Small intestine (tissue), 7 donors: ENCODE measurements at regions not wholly inside any gene's neighbourhood (a gene's known extent, or its start where the extent isn't known, plus 50 kb on each side); places are given as distances from the start of the nearest gene placed in this dataset.

Source experiments
- DNase-seq, 2 donors: peaks; one replicate each; pipeline versions ENCODE4 v3.0.0 to v3.0.0-alpha.2; 2013
- FAIRE-seq: peaks from 2 replicates; lab custom pipeline; 2012; peaks lifted over from hg19 to GRCh38; lab: Jason Lieb, UNC
- H3K27ac ChIP-seq, 3 donors: one replicate each; pipeline ENCODE4 v1.5.1; 2013; ENCODE audit warnings: low read length in 2 of 3, mild to moderate bottlenecking in 2 of 3, control low read depth in 1 of 3, inconsistent platforms in 1 of 3, low read depth in 1 of 3, moderate library complexity in 1 of 3
- H3K27me3 ChIP-seq, 3 donors: one replicate each; pipeline ENCODE4 v1.6.1; 2013; ENCODE audit warnings: low read length in 3 of 3, inconsistent platforms in 1 of 3; ENCODE audit not compliant: control insufficient read depth in 3 of 3, insufficient read depth in 3 of 3
- H3K36me3 ChIP-seq, 3 donors: one replicate each; pipeline ENCODE4 v1.6.1; 2013; ENCODE audit warnings: low read length in 3 of 3, inconsistent platforms in 1 of 3, low read depth in 1 of 3, mild to moderate bottlenecking in 1 of 3, moderate library complexity in 1 of 3; ENCODE audit not compliant: control insufficient read depth in 3 of 3, insufficient read depth in 2 of 3
- H3K4me1 ChIP-seq, 3 donors: one replicate each; pipeline ENCODE4 v1.6.1; 2013; ENCODE audit warnings: low read length in 2 of 3, inconsistent platforms in 1 of 3, low read depth in 1 of 3, mild to moderate bottlenecking in 1 of 3, moderate library complexity in 1 of 3; ENCODE audit not compliant: control insufficient read depth in 3 of 3, insufficient read depth in 2 of 3
- H3K4me3 ChIP-seq, 3 donors: one replicate each; pipeline ENCODE4 v1.5.1; 2013; ENCODE audit warnings: low read length in 3 of 3, control low read depth in 1 of 3, inconsistent platforms in 1 of 3, low read depth in 1 of 3, mild to moderate bottlenecking in 1 of 3, moderate library complexity in 1 of 3
- H3K9me3 ChIP-seq, 2 donors: one replicate each; pipeline ENCODE4 v1.6.1; 2013; ENCODE audit warnings: low read depth in 1 of 2, low read length in 1 of 2; ENCODE audit not compliant: control insufficient read depth in 2 of 2, insufficient read depth in 1 of 2
- WGBS, 3 donors: extraction: QIAGEN DNeasy Blood & Tissue Kit; methylation state at CpG; one replicate each; pipeline ENCODE4 v1.1.7; 2013; 5-methylcytosine and 5-hydroxymethylcytosine counted together
- donor health status: healthy with polysubstance abuse.
- donor health status: control.
- donor health status: control.
- donor health status: Bipolar disorder and iron deficiency.
- donor health status: healthy.

GRCh38 chr4:171042989-171043524 is 770.1 kb upstream of the GALNTL6 start:
- 93 to 95% (median 94%) methylated on average over 34 to 46 of the region's 46 CpGs for WGBS, 3 donors
- no peaks in the 10 kb centered on the region for H3K36me3 ChIP-seq
- H3K4me3 ChIP-seq, result no peak overlapping the region

GRCh38 chr4:171035909-171036308 is 777.3 kb upstream of the GALNTL6 start:
- Histone ChIP-seq H3K9me3 (no peaks in the 10 kb centered on the region), H3K4me1 (no peaks in the 10 kb centered on the region), H3K27me3 (no peaks in the 10 kb centered on the region), H3K36me3 (no peaks in the 10 kb centered on the region), H3K4me3 (no peak overlapping the region), H3K27ac (no peak overlapping the region)
- FAIRE-seq (no peak), DNase-seq (no peak)
- 79 to 88% (median 88%) methylated on average over 3 of the region's 3 CpGs for WGBS, 3 donors

More at GRCh38 chr4:171042989-171043524, 770.1 kb upstream of the GALNTL6 start:
- peaks cover 0 to 7% of the 10 kb centered on the region in 2 donors for H3K9me3 ChIP-seq
- FAIRE-seq (no peak), DNase-seq (no peak)
- H3K4me1 ChIP-seq, result no peaks in the 10 kb centered on the region
- H3K27ac ChIP-seq, result no peak overlapping the region
- H3K27me3 ChIP-seq, result no peaks in the 10 kb centered on the region

GRCh38 chr4:171031338-171031737 is 781.9 kb upstream of the GALNTL6 start:
- Histone ChIP-seq H3K36me3 (no peaks in the 10 kb centered on the region), H3K4me1 (no peaks in the 10 kb centered on the region), H3K9me3 (no peaks in the 10 kb centered on the region), H3K27ac (no peak overlapping the region), H3K4me3 (no peak overlapping the region), H3K27me3 (no peaks in the 10 kb centered on the region)
- DNase-seq (peak in 1 of 2 donors; percentile 2), FAIRE-seq (no peak)
- WGBS, 3 donors, result 78 to 93% (median 83%) methylated on average over 1 of the region's 1 CpG

GRCh38 chr4:171025776-171026175 is 787.4 kb upstream of the GALNTL6 start:
- Histone ChIP-seq H3K27me3 (no peaks in the 10 kb centered on the region), H3K27ac (no peak overlapping the region), H3K9me3 (no peaks in the 10 kb centered on the region), H3K36me3 (no peaks in the 10 kb centered on the region), H3K4me3 (no peak overlapping the region), H3K4me1 (no peaks in the 10 kb centered on the region)
- 14 to 29% (median 17%) methylated on average over 2 of the region's 2 CpGs for WGBS, 3 donors
- DNase-seq (no peak), FAIRE-seq (no peak)

GRCh38 chr4:171025343-171025742 is 787.9 kb upstream of the GALNTL6 start:
- Histone ChIP-seq H3K27ac (no peak overlapping the region), H3K4me1 (no peaks in the 10 kb centered on the region), H3K36me3 (no peaks in the 10 kb centered on the region), H3K9me3 (no peaks in the 10 kb centered on the region), H3K4me3 (no peak overlapping the region), H3K27me3 (no peaks in the 10 kb centered on the region)
- WGBS, 3 donors, result 32 to 51% (median 39%) methylated on average over 2 of the region's 2 CpGs
- DNase-seq, result no peak
- no peak for FAIRE-seq

GRCh38 chr4:171024720-171025303 is 788.4 kb upstream of the GALNTL6 start:
- Histone ChIP-seq H3K27me3 (no peaks in the 10 kb centered on the region), H3K9me3 (no peaks in the 10 kb centered on the region), H3K4me3 (no peak overlapping the region), H3K27ac (no peak overlapping the region), H3K36me3 (no peaks in the 10 kb centered on the region), H3K4me1 (no peaks in the 10 kb centered on the region)
- DNase-seq (no peak), FAIRE-seq (no peak)
- WGBS, 3 donors, result 72 to 89% (median 79%) methylated on average over 4 of the region's 4 CpGs

DNA sequence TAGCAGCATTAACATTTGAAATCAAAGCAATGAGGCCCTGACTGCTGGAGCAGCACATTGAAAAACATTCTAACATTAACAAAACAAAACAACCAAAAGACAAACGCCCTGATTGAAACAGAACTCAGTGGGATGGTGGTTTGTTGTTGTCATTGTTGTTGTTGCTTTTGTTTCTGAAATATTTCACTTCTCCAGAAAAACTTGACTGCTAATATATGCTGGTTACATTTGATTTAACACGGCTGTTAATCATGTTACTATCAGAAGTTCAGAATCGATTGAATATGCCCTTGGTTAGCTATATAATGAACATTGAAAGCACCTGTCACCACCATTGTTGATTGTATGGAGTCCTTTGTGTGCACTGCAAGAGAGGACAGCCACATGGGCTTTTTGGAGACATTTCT is 790.4 kb upstream of the GALNTL6 start:
- Histone ChIP-seq H3K4me3 (no peak overlapping the region), H3K9me3 (no peaks in the 10 kb centered on the region), H3K36me3 (no peaks in the 10 kb centered on the region), H3K27ac (no peak overlapping the region), H3K27me3 (no peaks in the 10 kb centered on the region), H3K4me1 (no peaks in the 10 kb centered on the region)
- FAIRE-seq (no peak), DNase-seq (no peak)
- WGBS, 3 donors, result 43 to 63% (median 55%) methylated on average over 3 of the region's 3 CpGs

DNA sequence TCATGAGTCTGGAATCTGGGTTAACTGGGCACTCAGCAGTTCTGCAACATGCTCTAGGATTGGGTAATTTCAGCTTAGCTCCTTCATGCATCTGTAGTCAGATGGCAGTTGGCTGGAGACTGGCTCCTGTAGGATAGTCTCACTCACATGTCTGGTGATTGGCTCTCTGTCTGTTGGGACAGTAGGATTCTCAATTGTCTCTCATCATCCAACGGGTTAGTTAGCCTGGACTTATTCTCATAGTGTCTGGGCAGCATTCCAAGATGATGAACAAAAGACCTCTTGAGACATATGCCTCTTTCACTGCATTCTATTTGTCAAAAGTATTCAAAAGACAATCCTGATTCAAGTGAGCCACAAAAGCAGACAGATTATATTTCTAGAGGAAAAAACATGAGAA is 795.6 kb upstream of the GALNTL6 start:
- no peak overlapping the region for H3K27ac ChIP-seq
- H3K4me3 ChIP-seq, result no peak overlapping the region
- FAIRE-seq (no peak), DNase-seq (no peak)
- H3K36me3 ChIP-seq, result no peaks in the 10 kb centered on the region
- H3K27me3 ChIP-seq, result no peaks in the 10 kb centered on the region
- H3K9me3 ChIP-seq, result peaks cover 0 to 2% of the 10 kb centered on the region in 2 donors
- WGBS, 3 donors, result 0 to 20% (median 17%) methylated on average over 1 of the region's 1 CpG
- no peaks in the 10 kb centered on the region for H3K4me1 ChIP-seq

DNA sequence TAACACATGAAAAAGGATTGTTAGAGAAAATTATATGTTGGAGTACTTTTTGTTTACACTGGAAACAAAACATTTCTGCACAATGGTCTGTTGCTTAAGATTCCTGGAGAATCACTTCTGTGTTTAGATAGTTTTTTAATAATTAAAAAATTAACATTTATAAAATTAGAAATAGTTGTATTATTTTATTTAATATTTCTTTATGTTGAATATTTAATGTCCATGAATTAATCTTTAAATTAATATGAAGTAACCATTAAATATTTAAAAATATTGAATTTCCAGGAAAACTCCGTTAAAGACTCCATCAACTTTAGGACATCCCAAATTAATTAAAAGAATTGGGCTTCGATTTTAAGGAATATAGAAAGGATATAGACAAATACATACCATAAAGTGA is 797.1 kb upstream of the GALNTL6 start:
- H3K36me3 ChIP-seq, result no peaks in the 10 kb centered on the region
- DNase-seq (no peak), FAIRE-seq (peak; percentile 73)
- H3K27me3 ChIP-seq, result no peaks in the 10 kb centered on the region
- peaks cover 0 to 7% of the 10 kb centered on the region in 2 donors for H3K9me3 ChIP-seq
- 34 to 68% (median 58%) methylated on average over 2 of the region's 2 CpGs for WGBS, 3 donors
- no peak overlapping the region for H3K27ac ChIP-seq
- H3K4me3 ChIP-seq, result no peak overlapping the region
- no peaks in the 10 kb centered on the region for H3K4me1 ChIP-seq
